SW 1271 (cell line): ENCODE measurements at regions not wholly inside any gene's neighbourhood (a gene's known extent, or its start where the extent isn't known, plus 50 kb on each side); places are given as distances from the start of the nearest gene placed in this dataset.

Experiments
- DNase-seq, 2 experiments: peaks; one replicate each; lab custom pipeline; 2025; lab: John Stamatoyannopoulos, UW

DNA sequence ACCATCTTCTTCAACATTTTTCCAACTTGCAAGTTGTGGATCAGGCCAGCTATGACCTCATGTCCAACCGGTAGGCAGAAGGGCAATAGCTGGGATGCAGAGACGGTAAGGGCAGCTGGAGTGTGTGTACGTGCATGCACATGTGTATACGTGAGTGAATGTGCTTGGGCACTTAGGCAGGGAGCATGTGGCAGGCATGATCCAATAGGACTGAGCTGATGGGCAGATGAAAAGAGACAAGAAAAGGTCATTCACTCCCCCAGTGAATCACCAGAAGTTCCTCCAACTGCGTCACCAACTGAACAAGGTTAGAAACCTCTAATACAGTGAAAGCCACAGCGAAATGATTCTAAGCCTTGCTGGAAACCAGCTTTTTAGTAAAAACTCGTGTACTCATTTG, 176.1 kb downstream of the FGFR2 start:
- DNase-seq, result no peak

DNA sequence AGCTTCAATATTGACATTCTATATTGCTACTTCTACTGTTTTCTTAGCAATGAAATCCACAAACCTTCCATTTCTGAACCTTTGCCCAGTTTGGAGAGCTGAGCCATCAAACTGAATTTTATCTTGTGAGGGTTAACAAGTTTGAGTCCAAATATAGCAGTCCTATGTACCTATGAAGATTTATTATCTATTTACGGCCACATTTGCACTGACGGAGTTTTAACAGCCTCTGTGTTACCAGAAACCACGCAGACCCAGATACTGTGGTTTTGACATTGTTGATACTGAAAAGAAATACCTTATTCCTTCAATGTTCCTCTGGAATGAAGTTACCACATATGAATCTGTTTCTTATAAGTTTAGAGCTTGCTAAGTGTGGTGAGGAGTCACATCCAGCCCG, 172.6 kb downstream of the FGFR2 start:
- DNase-seq, result no peak

DNA sequence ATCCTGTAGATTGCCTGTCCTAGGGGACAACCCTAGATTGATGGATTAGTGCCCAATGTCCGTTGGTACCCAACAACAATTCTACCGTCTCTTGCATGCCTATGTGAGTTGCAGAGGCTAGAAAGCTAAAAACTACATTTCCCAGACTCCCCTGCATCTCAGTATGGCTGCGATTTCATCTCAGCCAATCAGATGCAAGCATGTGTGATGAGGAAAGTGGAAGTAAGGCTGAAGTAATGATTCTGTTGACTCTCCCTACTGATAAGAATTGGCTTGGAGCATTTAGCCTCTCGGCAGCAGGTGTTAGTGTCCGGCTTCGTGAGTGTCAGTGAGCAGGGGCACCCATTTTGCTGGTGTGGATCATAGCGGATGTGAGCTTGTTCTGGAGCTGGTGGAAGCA, 171.9 kb downstream of the FGFR2 start:
- peak in 1 of 2 experiments; percentile 2 for DNase-seq
